Glomerular visceral epithelial cell (primary cell): ENCODE measurements at regions not wholly inside any gene's neighbourhood (a gene's known extent, or its start where the extent isn't known, plus 50 kb on each side); places are given as distances from the start of the nearest gene placed in this dataset.

ENCODE experiments used
- DNase-seq: peaks from one replicate; pipeline ENCODE4 v3.0.0-alpha.2; 2016; ENCODE audit errors: extremely low spot score

- no peak for DNase-seq
Observed at GRCh38 chr11:15909937-15910598, 446.3 kb downstream of the SOX6 start.

- no peak for DNase-seq
Observed at GRCh38 chr11:15910761-15911160, 445.6 kb downstream of the SOX6 start.

GRCh38 chr11:15911377-15912044 is 444.8 kb downstream of the SOX6 start:
- DNase-seq = no peak

- DNase-seq = no peak
Observed at GRCh38 chr11:15912291-15912690, 444.1 kb downstream of the SOX6 start.

- no peak for DNase-seq
Observed at GRCh38 chr11:15912825-15913224, 443.5 kb downstream of the SOX6 start.

GRCh38 chr11:15913261-15913660 is 443.1 kb downstream of the SOX6 start:
- DNase-seq = no peak
